IPS-18a (cell line): ENCODE measurements at regions not wholly inside any gene's neighbourhood (a gene's known extent, or its start where the extent isn't known, plus 50 kb on each side); places are given as distances from the start of the nearest gene placed in this dataset.

Source experiments
- H3K27ac ChIP-seq: one replicate; pipeline ENCODE4 v1.5.1; 2013; ENCODE audit warnings: low read length
- H3K27me3 ChIP-seq: one replicate; pipeline ENCODE4 v1.6.1; 2013; ENCODE audit warnings: mild to moderate bottlenecking, low read length; ENCODE audit not compliant: control insufficient read depth, insufficient read depth
- H3K36me3 ChIP-seq: one replicate; pipeline ENCODE4 v1.6.1; 2013; ENCODE audit warnings: low read depth, low read length; ENCODE audit not compliant: control insufficient read depth
- H3K4me1 ChIP-seq: one replicate; pipeline ENCODE4 v1.6.1; 2013; ENCODE audit warnings: low read depth, low read length; ENCODE audit not compliant: control insufficient read depth
- H3K4me3 ChIP-seq: one replicate; pipeline ENCODE4 v1.5.1; 2013; ENCODE audit warnings: low read length
- H3K9ac ChIP-seq: one replicate; pipeline ENCODE4 v1.6.1; 2013; ENCODE audit warnings: mild to moderate bottlenecking, low read length, moderate library complexity
- H3K9me3 ChIP-seq: one replicate; pipeline ENCODE4 v1.6.1; 2013; ENCODE audit warnings: low read depth, low read length; ENCODE audit not compliant: control insufficient read depth

DNA sequence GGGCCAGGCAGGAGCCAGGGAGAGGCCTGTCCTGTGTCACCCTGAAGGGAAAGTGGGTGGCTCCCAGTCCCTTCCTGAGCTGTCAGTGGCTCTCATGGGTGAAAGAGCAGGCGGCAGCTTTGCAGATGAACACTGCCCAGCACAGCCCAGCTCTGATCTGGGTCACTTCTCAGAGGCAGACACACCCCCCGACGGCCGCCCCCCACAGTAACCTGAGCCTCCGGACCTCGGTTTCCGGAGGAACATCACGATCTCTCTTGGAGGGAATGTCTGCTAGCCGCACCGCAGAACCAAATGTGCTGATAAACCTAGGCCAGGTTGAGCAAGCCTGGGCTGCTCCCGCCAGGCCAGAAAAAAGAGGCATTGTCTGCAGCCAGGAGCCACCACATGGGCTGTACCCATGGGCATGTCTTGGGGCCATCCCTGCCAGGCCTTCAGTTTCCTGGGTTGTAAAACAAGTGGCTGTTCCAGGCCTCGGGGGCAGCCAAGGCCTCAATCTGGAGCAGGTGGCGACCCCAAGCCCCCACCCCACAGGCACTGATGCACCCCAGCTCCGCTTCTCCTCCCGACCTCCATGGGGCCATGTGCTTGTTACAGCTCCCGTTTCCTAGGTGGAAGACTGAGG lies 57.6 kb downstream of the NCOR2 start:
- Histone ChIP-seq H3K36me3 (no peaks in the 10 kb centered on the region), H3K9ac (no peak overlapping the region), H3K27ac (no peak overlapping the region), H3K27me3 (no peaks in the 10 kb centered on the region), H3K4me1 (peaks cover 54% of the 10 kb centered on the region), H3K9me3 (no peaks in the 10 kb centered on the region), H3K4me3 (no peak overlapping the region)

DNA sequence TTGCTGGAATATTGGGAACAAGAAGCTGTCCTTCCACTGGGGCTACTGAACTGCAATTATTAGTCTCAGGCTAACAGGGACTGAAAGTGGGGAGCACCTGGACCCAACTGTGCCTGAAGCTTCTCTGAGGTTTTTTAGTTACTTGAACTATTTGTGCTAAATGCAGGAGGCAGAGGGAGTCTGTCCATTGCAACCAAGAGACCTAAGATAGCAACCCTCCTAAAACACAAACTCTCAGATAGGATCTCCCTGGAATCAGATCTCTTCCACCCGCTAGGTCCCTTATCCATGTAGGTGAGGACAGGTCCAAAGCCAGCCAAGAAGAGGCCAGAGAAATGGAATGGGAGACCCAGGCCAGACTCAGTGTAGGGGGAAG lies 58.1 kb downstream of the NCOR2 start:
- peaks cover 58% of the 10 kb centered on the region for H3K4me1 ChIP-seq
- H3K36me3 ChIP-seq = no peaks in the 10 kb centered on the region
- no peak overlapping the region for H3K4me3 ChIP-seq
- H3K9me3 ChIP-seq = no peaks in the 10 kb centered on the region
- H3K27ac ChIP-seq = no peak overlapping the region
- no peak overlapping the region for H3K9ac ChIP-seq
- no peaks in the 10 kb centered on the region for H3K27me3 ChIP-seq

GRCh38 chr12:124508381-124509079 lies 58.9 kb downstream of the NCOR2 start:
- Histone ChIP-seq H3K36me3 (no peaks in the 10 kb centered on the region), H3K9ac (no peak overlapping the region), H3K27me3 (no peaks in the 10 kb centered on the region), H3K4me3 (no peak overlapping the region), H3K9me3 (no peaks in the 10 kb centered on the region), H3K27ac (no peak overlapping the region), H3K4me1 (peaks cover 57% of the 10 kb centered on the region)

GRCh38 chr12:124507188-124508109 lies 60.0 kb downstream of the NCOR2 start:
- no peaks in the 10 kb centered on the region for H3K36me3 ChIP-seq
- peaks cover 47% of the 10 kb centered on the region for H3K4me1 ChIP-seq
- H3K9me3 ChIP-seq = no peaks in the 10 kb centered on the region
- H3K27me3 ChIP-seq = no peaks in the 10 kb centered on the region
- no peak overlapping the region for H3K27ac ChIP-seq
- no peak overlapping the region for H3K4me3 ChIP-seq
- no peak overlapping the region for H3K9ac ChIP-seq

GRCh38 chr12:124506832-124507153 lies 60.6 kb downstream of the NCOR2 start:
- H3K27ac ChIP-seq = no peak overlapping the region
- no peaks in the 10 kb centered on the region for H3K9me3 ChIP-seq
- H3K9ac ChIP-seq = no peak overlapping the region
- H3K27me3 ChIP-seq = no peaks in the 10 kb centered on the region
- H3K4me3 ChIP-seq = no peak overlapping the region
- H3K4me1 ChIP-seq = peaks cover 41% of the 10 kb centered on the region
- H3K36me3 ChIP-seq = no peaks in the 10 kb centered on the region

GRCh38 chr12:124506145-124506831 lies 61.1 kb downstream of the NCOR2 start:
- H3K9ac ChIP-seq = no peak overlapping the region
- H3K4me1 ChIP-seq = peaks cover 43% of the 10 kb centered on the region
- H3K27me3 ChIP-seq = no peaks in the 10 kb centered on the region
- H3K36me3 ChIP-seq = no peaks in the 10 kb centered on the region
- no peaks in the 10 kb centered on the region for H3K9me3 ChIP-seq
- H3K4me3 ChIP-seq = no peak overlapping the region
- H3K27ac ChIP-seq = no peak overlapping the region

DNA sequence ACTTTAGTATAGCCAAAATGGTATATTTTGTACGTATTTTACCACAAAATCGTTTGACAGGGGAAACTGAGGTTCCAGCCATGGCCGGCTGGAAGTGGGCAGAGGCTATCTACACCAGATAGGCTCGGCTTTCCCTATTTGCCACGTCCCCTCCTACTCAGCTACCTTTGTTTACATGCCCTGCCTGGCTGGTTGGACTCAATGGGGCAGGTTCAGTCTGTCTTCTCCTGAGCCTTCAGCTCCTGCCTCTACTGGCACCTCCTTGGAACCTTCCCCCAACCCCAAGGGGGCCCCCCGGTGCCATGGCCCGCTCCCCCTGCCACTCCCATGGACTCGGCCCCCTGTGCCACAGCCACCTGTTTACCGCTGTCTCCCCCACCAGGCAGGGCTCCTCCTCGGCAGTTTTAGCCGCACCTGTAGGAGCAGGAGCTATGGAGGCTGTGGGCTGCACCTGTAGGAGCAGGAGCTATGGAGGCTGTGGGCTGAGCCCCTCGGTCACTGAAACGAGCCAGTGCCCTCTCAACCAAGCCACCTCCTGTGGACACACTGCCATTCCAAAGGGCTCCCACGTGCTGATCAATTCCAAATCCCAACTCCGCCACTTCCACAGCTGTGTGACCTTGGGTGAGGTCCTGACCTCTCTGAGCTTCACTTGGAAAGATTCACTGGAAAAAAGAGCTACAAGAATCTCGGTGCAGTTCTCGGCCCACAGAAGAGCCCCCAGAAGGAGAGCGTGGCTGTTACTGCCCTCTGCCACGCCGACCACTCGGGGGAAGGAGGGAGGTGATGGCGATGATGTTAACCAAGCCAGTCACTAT lies 62.2 kb downstream of the NCOR2 start:
- Histone ChIP-seq H3K27ac (no peak overlapping the region), H3K27me3 (no peaks in the 10 kb centered on the region), H3K9ac (no peak overlapping the region), H3K36me3 (no peaks in the 10 kb centered on the region), H3K9me3 (no peaks in the 10 kb centered on the region), H3K4me3 (no peak overlapping the region), H3K4me1 (peaks cover 52% of the 10 kb centered on the region)

DNA sequence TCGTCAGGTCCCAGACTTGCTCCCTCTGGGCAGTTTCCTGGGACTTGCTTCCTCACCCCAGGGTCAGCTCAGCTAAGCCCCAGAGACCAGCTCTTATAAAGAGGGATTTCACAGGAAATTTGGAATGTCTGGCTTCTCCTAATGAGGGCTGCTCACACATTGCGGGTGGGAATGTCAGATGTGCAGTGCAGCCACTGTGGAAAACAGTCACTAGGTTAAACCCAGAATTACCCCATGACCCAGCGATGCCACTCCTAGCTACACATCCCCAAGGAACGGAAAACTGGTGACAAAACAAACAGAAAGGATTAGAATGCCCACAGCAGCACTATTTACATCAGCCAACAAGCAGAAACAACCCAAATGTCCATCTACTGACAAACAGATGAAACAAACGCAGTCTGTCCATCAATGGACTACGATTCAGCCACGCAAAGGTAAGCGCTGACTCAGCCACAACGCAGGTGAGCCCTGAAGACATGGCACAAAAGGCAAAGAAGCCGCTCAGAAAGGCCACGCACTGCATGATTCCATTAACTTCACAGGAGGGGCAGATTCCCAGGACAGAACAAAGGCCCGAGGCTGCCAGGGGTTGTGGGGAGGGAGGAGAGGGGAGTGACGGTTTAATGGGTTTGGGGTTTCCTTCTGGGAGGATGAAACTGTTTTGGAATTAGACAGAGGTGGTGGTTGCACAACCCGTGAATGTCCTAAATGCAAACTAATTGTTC lies 63.0 kb downstream of the NCOR2 start:
- no peak overlapping the region for H3K4me3 ChIP-seq
- peaks cover 47% of the 10 kb centered on the region for H3K4me1 ChIP-seq
- no peak overlapping the region for H3K9ac ChIP-seq
- H3K9me3 ChIP-seq = no peaks in the 10 kb centered on the region
- H3K27ac ChIP-seq = no peak overlapping the region
- H3K27me3 ChIP-seq = no peaks in the 10 kb centered on the region
- H3K36me3 ChIP-seq = no peaks in the 10 kb centered on the region

DNA sequence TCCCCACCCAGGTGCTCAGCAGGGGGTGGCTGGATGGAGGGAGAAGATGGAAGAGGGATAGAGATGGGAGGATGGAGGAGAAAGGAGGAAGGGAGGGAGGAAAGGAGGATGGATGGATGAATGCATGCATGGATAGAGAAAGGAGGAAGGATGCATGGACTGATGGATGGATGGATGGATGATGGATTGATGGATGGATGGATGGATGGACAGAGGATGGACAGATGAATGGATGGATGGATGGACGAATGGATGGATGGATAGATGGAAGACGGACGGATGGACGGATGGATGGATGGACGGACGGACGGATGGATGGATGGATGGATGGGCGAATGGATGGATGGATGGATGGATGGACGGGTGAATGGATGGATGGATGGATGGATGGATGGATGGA lies 64.1 kb downstream of the NCOR2 start:
- H3K9ac ChIP-seq = no peak overlapping the region
- H3K27ac ChIP-seq = no peak overlapping the region
- peaks cover 44% of the 10 kb centered on the region for H3K4me1 ChIP-seq
- no peaks in the 10 kb centered on the region for H3K27me3 ChIP-seq
- H3K36me3 ChIP-seq = no peaks in the 10 kb centered on the region
- H3K4me3 ChIP-seq = no peak overlapping the region
- H3K9me3 ChIP-seq = no peaks in the 10 kb centered on the region

DNA sequence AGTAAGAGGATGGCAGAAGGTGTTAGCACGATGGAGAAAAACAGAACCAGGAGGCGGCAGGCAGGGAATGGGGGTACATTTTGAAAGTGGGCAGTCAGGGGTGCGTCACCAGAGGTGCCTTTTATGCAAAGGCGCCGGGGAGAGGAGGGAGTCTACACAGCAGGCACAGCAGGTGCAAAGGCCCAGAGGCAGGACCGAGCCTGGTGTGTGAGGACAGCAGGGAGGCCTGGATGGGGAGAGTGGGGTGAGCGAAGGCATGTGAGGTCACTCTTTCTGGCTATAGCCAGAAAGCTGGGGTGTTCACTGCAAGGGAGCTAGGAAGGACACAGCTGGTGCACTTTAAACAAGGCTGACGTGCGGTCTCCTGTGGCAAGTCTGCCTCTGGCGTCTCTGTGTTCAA lies 65.0 kb downstream of the NCOR2 start:
- Histone ChIP-seq H3K9ac (no peak overlapping the region), H3K9me3 (no peaks in the 10 kb centered on the region), H3K4me1 (peaks cover 38% of the 10 kb centered on the region), H3K36me3 (no peaks in the 10 kb centered on the region), H3K27me3 (no peaks in the 10 kb centered on the region), H3K27ac (no peak overlapping the region), H3K4me3 (no peak overlapping the region)
